ENCODE measurements at regions not wholly inside any gene's neighbourhood (a gene's known extent, or its start where the extent isn't known, plus 50 kb on each side); places are given as distances from the start of the nearest gene placed in this dataset.

GRCh38 chr3:102665183-102665582, 230.4 kb downstream of the ZPLD1 start:
- Mint-ChIP-seq H3K27me3 (ENCODE audit: low read depth) (peaks cover 3% of the 10 kb centered on the region), H3K9me3 (ENCODE audit: insufficient read depth) (no peaks in the 10 kb centered on the region), H3K36me3 (ENCODE audit: low read depth) (no peaks in the 10 kb centered on the region), H3K4me3 (no peak overlapping the region), H3K4me1 (ENCODE audit: low read depth) (no peaks in the 10 kb centered on the region), H3K27ac (no peak overlapping the region)
- DNase-seq: no peak
- ChIA-PET POLR2A (no interaction called here), CTCF (no interaction called here)
- ATAC-seq: no peak

GRCh38 chr3:102668247-102668646, 233.4 kb downstream of the ZPLD1 start:
- ATAC-seq (no peak), DNase-seq (no peak)
- Mint-ChIP-seq H3K36me3 (ENCODE audit: low read depth) (no peaks in the 10 kb centered on the region), H3K9me3 (ENCODE audit: insufficient read depth) (no peaks in the 10 kb centered on the region), H3K27me3 (ENCODE audit: low read depth) (peaks cover 2% of the 10 kb centered on the region), H3K4me1 (ENCODE audit: low read depth) (no peaks in the 10 kb centered on the region), H3K27ac (no peak overlapping the region), H3K4me3 (no peak overlapping the region)
- CTCF ChIA-PET: no interaction called here
- POLR2A ChIA-PET: interaction anchor here (0.5 kb wide), 1 partner anchor 248 kb away, joined by 3 read pairs; no protein-coding TSS in a partner anchor

- ATAC-seq (no peak), DNase-seq (no peak)
- no peaks in the 10 kb centered on the region for H3K36me3 Mint-ChIP-seq (ENCODE audit: low read depth)
- no peaks in the 10 kb centered on the region for H3K9me3 Mint-ChIP-seq (ENCODE audit: insufficient read depth)
- H3K27me3 Mint-ChIP-seq (ENCODE audit: low read depth): peaks cover 3% of the 10 kb centered on the region
- H3K27ac Mint-ChIP-seq: no peak overlapping the region
- peaks cover 3% of the 10 kb centered on the region for H3K4me1 Mint-ChIP-seq (ENCODE audit: low read depth)
- H3K4me3 Mint-ChIP-seq: no peak overlapping the region
- POLR2A ChIA-PET: no interaction called here
- CTCF ChIA-PET: interaction anchor here (4.1 kb wide), 1 partner anchor 19 kb away, joined by 20 read pairs; no protein-coding TSS in a partner anchor
These were observed 236.2 kb downstream of the ZPLD1 start for GRCh38 chr3:102670986-102671385.

- no peaks in the 10 kb centered on the region for H3K36me3 Mint-ChIP-seq (ENCODE audit: low read depth)
- CTCF ChIA-PET: interaction anchor here (0.8 to 4.1 kb wide), 8 partner anchors 15 to 443 kb away, joined by 3 to 20 read pairs (median 4); no protein-coding TSS in a partner anchor
These were observed 237.5 kb downstream of the ZPLD1 start for GRCh38 chr3:102672305-102672704.

GRCh38 chr3:102673271-102674115, 238.7 kb downstream of the ZPLD1 start:
- Mint-ChIP-seq H3K27ac (no peak overlapping the region), H3K36me3 (ENCODE audit: low read depth) (no peaks in the 10 kb centered on the region), H3K9me3 (ENCODE audit: insufficient read depth) (no peaks in the 10 kb centered on the region), H3K27me3 (ENCODE audit: low read depth) (peaks cover 2% of the 10 kb centered on the region), H3K4me1 (ENCODE audit: low read depth) (peaks cover 3% of the 10 kb centered on the region), H3K4me3 (no peak overlapping the region)
- peak; percentile 67 for ATAC-seq
- DNase-seq: peak; percentile 70
- CTCF ChIA-PET: interaction anchor here (0.8 to 4.1 kb wide), 15 partner anchors 11 to 540 kb away, joined by 3 to 20 read pairs (median 3); no protein-coding TSS in a partner anchor
- POLR2A ChIA-PET: no interaction called here

More at GRCh38 chr3:102672305-102672704, 237.5 kb downstream of the ZPLD1 start:
- POLR2A ChIA-PET: no interaction called here
- Mint-ChIP-seq H3K27me3 (ENCODE audit: low read depth) (peaks cover 2% of the 10 kb centered on the region), H3K4me3 (no peak overlapping the region), H3K9me3 (ENCODE audit: insufficient read depth) (no peaks in the 10 kb centered on the region), H3K4me1 (ENCODE audit: low read depth) (peaks cover 3% of the 10 kb centered on the region), H3K27ac (no peak overlapping the region)
- DNase-seq: no peak
- ATAC-seq: no peak

- Mint-ChIP-seq H3K9me3 (ENCODE audit: insufficient read depth) (no peaks in the 10 kb centered on the region), H3K4me3 (no peak overlapping the region), H3K36me3 (ENCODE audit: low read depth) (no peaks in the 10 kb centered on the region), H3K4me1 (ENCODE audit: low read depth) (peaks cover 3% of the 10 kb centered on the region), H3K27ac (no peak overlapping the region), H3K27me3 (ENCODE audit: low read depth) (peaks cover 2% of the 10 kb centered on the region)
- DNase-seq (no peak), ATAC-seq (no peak)
- ChIA-PET CTCF (interaction anchor here (0.8 to 4.1 kb wide), 8 partner anchors 10 to 541 kb away, joined by 3 to 20 read pairs (median 3); no protein-coding TSS in a partner anchor), POLR2A (no interaction called here)
These were observed 239.5 kb downstream of the ZPLD1 start for GRCh38 chr3:102674284-102674683.

- Mint-ChIP-seq H3K4me1 (ENCODE audit: low read depth) (peaks cover 3% of the 10 kb centered on the region), H3K27me3 (ENCODE audit: low read depth) (peaks cover 2% of the 10 kb centered on the region), H3K4me3 (no peak overlapping the region), H3K27ac (no peak overlapping the region), H3K36me3 (ENCODE audit: low read depth) (no peaks in the 10 kb centered on the region), H3K9me3 (ENCODE audit: insufficient read depth) (no peaks in the 10 kb centered on the region)
- DNase-seq (no peak), ATAC-seq (no peak)
- ChIA-PET POLR2A (no interaction called here), CTCF (no interaction called here)
These were observed 241.6 kb downstream of the ZPLD1 start for GRCh38 chr3:102676424-102676823.

- no peaks in the 10 kb centered on the region for H3K4me1 Mint-ChIP-seq (ENCODE audit: low read depth)
- no peaks in the 10 kb centered on the region for H3K9me3 Mint-ChIP-seq (ENCODE audit: insufficient read depth)
- POLR2A ChIA-PET: no interaction called here
- H3K27ac Mint-ChIP-seq: no peak overlapping the region
- peaks cover 9% of the 10 kb centered on the region for H3K27me3 Mint-ChIP-seq (ENCODE audit: low read depth)
- no peak for ATAC-seq
- CTCF ChIA-PET: interaction anchor here (0.6 kb wide), 1 partner anchor 902 kb away, joined by 3 read pairs; no protein-coding TSS in a partner anchor
- no peak for DNase-seq
- no peaks in the 10 kb centered on the region for H3K36me3 Mint-ChIP-seq (ENCODE audit: low read depth)
- H3K4me3 Mint-ChIP-seq: no peak overlapping the region
These were observed 247.9 kb downstream of the ZPLD1 start for GRCh38 chr3:102682741-102683140.

GRCh38 chr3:102686792-102687191, 252.0 kb downstream of the ZPLD1 start:
- POLR2A ChIA-PET: no interaction called here
- no peaks in the 10 kb centered on the region for H3K9me3 Mint-ChIP-seq (ENCODE audit: insufficient read depth)

GRCh38 chr3:102687851-102688555, 253.2 kb downstream of the ZPLD1 start:
- no peak for ATAC-seq
- DNase-seq: no peak
- CTCF ChIA-PET: no interaction called here
- Mint-ChIP-seq H3K27me3 (ENCODE audit: low read depth) (peaks cover 5% of the 10 kb centered on the region), H3K36me3 (ENCODE audit: low read depth) (no peaks in the 10 kb centered on the region), H3K9me3 (ENCODE audit: insufficient read depth) (no peaks in the 10 kb centered on the region), H3K4me3 (no peak overlapping the region), H3K4me1 (ENCODE audit: low read depth) (no peaks in the 10 kb centered on the region), H3K27ac (no peak overlapping the region)
- POLR2A ChIA-PET: no interaction called here

More at GRCh38 chr3:102686792-102687191, 252.0 kb downstream of the ZPLD1 start:
- no peak overlapping the region for H3K27ac Mint-ChIP-seq
- no peaks in the 10 kb centered on the region for H3K4me1 Mint-ChIP-seq (ENCODE audit: low read depth)
- DNase-seq (no peak), ATAC-seq (no peak)
- no peak overlapping the region for H3K4me3 Mint-ChIP-seq
- CTCF ChIA-PET: interaction anchor here (0.9 kb wide), 1 partner anchor 13 kb away, joined by 3 read pairs; no protein-coding TSS in a partner anchor
- H3K36me3 Mint-ChIP-seq (ENCODE audit: low read depth): no peaks in the 10 kb centered on the region
- H3K27me3 Mint-ChIP-seq (ENCODE audit: low read depth): peaks cover 9% of the 10 kb centered on the region

- H3K9me3 Mint-ChIP-seq (ENCODE audit: insufficient read depth): no peaks in the 10 kb centered on the region
- peaks cover 3% of the 10 kb centered on the region for H3K27me3 Mint-ChIP-seq (ENCODE audit: low read depth)
- no peaks in the 10 kb centered on the region for H3K36me3 Mint-ChIP-seq (ENCODE audit: low read depth)
- H3K4me1 Mint-ChIP-seq (ENCODE audit: low read depth): no peaks in the 10 kb centered on the region
- ChIA-PET CTCF (no interaction called here), POLR2A (no interaction called here)
- ATAC-seq: no peak
- no peak overlapping the region for H3K4me3 Mint-ChIP-seq
- no peak for DNase-seq
- H3K27ac Mint-ChIP-seq: no peak overlapping the region
These were observed 253.7 kb downstream of the ZPLD1 start for GRCh38 chr3:102688556-102688930.

GRCh38 chr3:102691507-102691906, 256.7 kb downstream of the ZPLD1 start:
- H3K36me3 Mint-ChIP-seq (ENCODE audit: low read depth): no peaks in the 10 kb centered on the region
- H3K27me3 Mint-ChIP-seq (ENCODE audit: low read depth): no peaks in the 10 kb centered on the region
- H3K9me3 Mint-ChIP-seq (ENCODE audit: insufficient read depth): no peaks in the 10 kb centered on the region
- ATAC-seq: no peak
- no peak for DNase-seq
- ChIA-PET CTCF (interaction anchor here (0.6 to 2.8 kb wide), 2 partner anchors 13 to 18 kb away, joined by 3 to 20 read pairs; no protein-coding TSS in a partner anchor), POLR2A (no interaction called here)
- H3K27ac Mint-ChIP-seq: no peak overlapping the region
- no peak overlapping the region for H3K4me3 Mint-ChIP-seq
- no peaks in the 10 kb centered on the region for H3K4me1 Mint-ChIP-seq (ENCODE audit: low read depth)
